IPS DF 6.9 (cell line): ENCODE measurements at regions not wholly inside any gene's neighbourhood (a gene's known extent, or its start where the extent isn't known, plus 50 kb on each side); places are given as distances from the start of the nearest gene placed in this dataset.
"Not testable (repeated sequence)": the region's sequence is repeated elsewhere in the genome, so short reads cannot be mapped to it uniquely, and the experiment has no call there.

Experiments used
- DNase-seq: peaks from one replicate; pipeline ENCODE4 v3.0.0-alpha.2; 2013; ENCODE audit warnings: low read depth, low spot score
- H3K27ac ChIP-seq: one replicate; pipeline ENCODE4 v1.5.1; 2013; ENCODE audit warnings: low read length, control low read depth
- H3K27me3 ChIP-seq: 2 replicates; pipeline ENCODE4 v1.6.1; 2013; ENCODE audit warnings: mild to moderate bottlenecking, low read length; ENCODE audit not compliant: control insufficient read depth, insufficient read depth
- H3K36me3 ChIP-seq: 2 replicates; pipeline ENCODE4 v1.6.1; 2013; ENCODE audit warnings: low read length; ENCODE audit not compliant: control insufficient read depth, insufficient read depth
- H3K4me1 ChIP-seq: 2 replicates; pipeline ENCODE4 v1.6.1; 2013; ENCODE audit warnings: low read length; ENCODE audit not compliant: control insufficient read depth, insufficient read depth
- H3K4me3 ChIP-seq: 2 replicates; pipeline ENCODE4 v1.5.1; 2013; ENCODE audit warnings: mild to moderate bottlenecking, low read length
- H3K9me3 ChIP-seq: 2 replicates; pipeline ENCODE4 v1.6.1; 2013; ENCODE audit warnings: low read length, inconsistent platforms; ENCODE audit not compliant: control insufficient read depth, insufficient read depth
- WGBS: extraction: QIAGEN DNeasy Blood & Tissue Kit; methylation state at CpG from one replicate; pipeline ENCODE4 v1.1.7; 2013; ENCODE audit warnings: mixed read lengths, missing lambda C conversion rate; ENCODE audit not compliant: insufficient read length, insufficient coverage; 5-methylcytosine and 5-hydroxymethylcytosine counted together

- no peak overlapping the region for H3K27ac ChIP-seq
- WGBS, result no CpG with 5 or more reads among the region's 3 CpGs
- H3K27me3 ChIP-seq, result no peaks in the 10 kb centered on the region
- H3K4me3 ChIP-seq, result no peak overlapping the region
- no peaks in the 10 kb centered on the region for H3K36me3 ChIP-seq
- no peak for DNase-seq
- no peaks in the 10 kb centered on the region for H3K9me3 ChIP-seq
- H3K4me1 ChIP-seq, result no peaks in the 10 kb centered on the region
Measured at GRCh38 chr21:27045281-27045985, 78.5 kb upstream of the ADAMTS5 start.

- Histone ChIP-seq H3K36me3 (no peaks in the 10 kb centered on the region), H3K27ac (no peak overlapping the region), H3K9me3 (no peaks in the 10 kb centered on the region), H3K27me3 (no peaks in the 10 kb centered on the region), H3K4me1 (no peaks in the 10 kb centered on the region), H3K4me3 (no peak overlapping the region)
- DNase-seq, result no peak
- WGBS, result no CpG with 5 or more reads among the region's 1 CpG
Measured at GRCh38 chr21:27043377-27043776, 76.5 kb upstream of the ADAMTS5 start.

- no CpG with 5 or more reads among the region's 2 CpGs for WGBS
- no peak overlapping the region for H3K27ac ChIP-seq
- H3K4me1 ChIP-seq, result no peaks in the 10 kb centered on the region
- H3K27me3 ChIP-seq, result no peaks in the 10 kb centered on the region
- DNase-seq, result no peak
- no peaks in the 10 kb centered on the region for H3K9me3 ChIP-seq
- H3K4me3 ChIP-seq, result no peak overlapping the region
- H3K36me3 ChIP-seq, result no peaks in the 10 kb centered on the region
Measured at GRCh38 chr21:27040738-27041469, 74.0 kb upstream of the ADAMTS5 start.

GRCh38 chr21:27036736-27037301 lies 69.9 kb upstream of the ADAMTS5 start:
- H3K4me1 ChIP-seq, result no peaks in the 10 kb centered on the region
- DNase-seq, result no peak
- H3K9me3 ChIP-seq, result no peaks in the 10 kb centered on the region
- WGBS, result no CpG with 5 or more reads among the region's 3 CpGs
- no peaks in the 10 kb centered on the region for H3K27me3 ChIP-seq
- no peaks in the 10 kb centered on the region for H3K36me3 ChIP-seq
- no peak overlapping the region for H3K27ac ChIP-seq
- no peak overlapping the region for H3K4me3 ChIP-seq

- Histone ChIP-seq H3K36me3 (no peaks in the 10 kb centered on the region), H3K4me3 (no peak overlapping the region), H3K4me1 (no peaks in the 10 kb centered on the region), H3K27ac (no peak overlapping the region), H3K9me3 (no peaks in the 10 kb centered on the region), H3K27me3 (no peaks in the 10 kb centered on the region)
- WGBS, result no CpG with 5 or more reads among the region's 4 CpGs
- no peak for DNase-seq
Measured at GRCh38 chr21:27035791-27036190, 68.9 kb upstream of the ADAMTS5 start.

- Histone ChIP-seq H3K4me3 (no peak overlapping the region), H3K27ac (no peak overlapping the region), H3K36me3 (no peaks in the 10 kb centered on the region), H3K4me1 (no peaks in the 10 kb centered on the region), H3K27me3 (no peaks in the 10 kb centered on the region), H3K9me3 (no peaks in the 10 kb centered on the region)
- no CpG with 5 or more reads among the region's 1 CpG for WGBS
- DNase-seq, result no peak
Measured at GRCh38 chr21:27034796-27035195, 67.9 kb upstream of the ADAMTS5 start.

- Histone ChIP-seq H3K4me3 (no peak overlapping the region), H3K27ac (no peak overlapping the region), H3K27me3 (no peaks in the 10 kb centered on the region), H3K4me1 (no peaks in the 10 kb centered on the region), H3K36me3 (no peaks in the 10 kb centered on the region), H3K9me3 (no peaks in the 10 kb centered on the region)
- WGBS, result no CpG with 5 or more reads among the region's 3 CpGs
- no peak for DNase-seq
Measured at GRCh38 chr21:27033471-27033870, 66.6 kb upstream of the ADAMTS5 start.

- H3K27ac ChIP-seq, result no peak overlapping the region
Measured at GRCh38 chr21:27026501-27026900, 59.6 kb upstream of the ADAMTS5 start.

GRCh38 chr21:27025708-27026107 lies 58.8 kb upstream of the ADAMTS5 start:
- DNase-seq, H3K27me3 ChIP-seq, H3K36me3 ChIP-seq, H3K4me3 ChIP-seq, H3K27ac ChIP-seq, H3K9me3 ChIP-seq, H3K4me1 ChIP-seq: not testable (repeated sequence)
- WGBS, result no CpG with 5 or more reads among the region's 10 CpGs

More at GRCh38 chr21:27026501-27026900, 59.6 kb upstream of the ADAMTS5 start:
- peak; percentile 27 for DNase-seq
- no CpG with 5 or more reads among the region's 1 CpG for WGBS
- Histone ChIP-seq H3K4me1 (no peaks in the 10 kb centered on the region), H3K36me3 (no peaks in the 10 kb centered on the region), H3K9me3 (no peaks in the 10 kb centered on the region), H3K27me3 (no peaks in the 10 kb centered on the region), H3K4me3 (no peak overlapping the region)

GRCh38 chr21:27024971-27025370 lies 58.1 kb upstream of the ADAMTS5 start:
- H3K4me1 ChIP-seq, result no peaks in the 10 kb centered on the region
- no CpG with 5 or more reads among the region's 1 CpG for WGBS
- no peak for DNase-seq
- no peaks in the 10 kb centered on the region for H3K27me3 ChIP-seq
- no peak overlapping the region for H3K4me3 ChIP-seq
- H3K27ac ChIP-seq, result no peak overlapping the region
- H3K9me3 ChIP-seq, result no peaks in the 10 kb centered on the region
- no peaks in the 10 kb centered on the region for H3K36me3 ChIP-seq
